HG03039 (cell line): ENCODE measurements at regions not wholly inside any gene's neighbourhood (a gene's known extent, or its start where the extent isn't known, plus 50 kb on each side); places are given as distances from the start of the nearest gene placed in this dataset.
"Not testable (repeated sequence)": the region's sequence is repeated elsewhere in the genome, so short reads cannot be mapped to it uniquely, and the experiment has no call there.

Source experiments
- ATAC-seq: cut with Tn5 transposase; IDR thresholded peaks from one replicate; pipeline ENCODE4 v1.9.1; 2021; ENCODE audit warnings: mild to moderate bottlenecking, moderate library complexity; ENCODE audit not compliant: unreplicated experiment

DNA sequence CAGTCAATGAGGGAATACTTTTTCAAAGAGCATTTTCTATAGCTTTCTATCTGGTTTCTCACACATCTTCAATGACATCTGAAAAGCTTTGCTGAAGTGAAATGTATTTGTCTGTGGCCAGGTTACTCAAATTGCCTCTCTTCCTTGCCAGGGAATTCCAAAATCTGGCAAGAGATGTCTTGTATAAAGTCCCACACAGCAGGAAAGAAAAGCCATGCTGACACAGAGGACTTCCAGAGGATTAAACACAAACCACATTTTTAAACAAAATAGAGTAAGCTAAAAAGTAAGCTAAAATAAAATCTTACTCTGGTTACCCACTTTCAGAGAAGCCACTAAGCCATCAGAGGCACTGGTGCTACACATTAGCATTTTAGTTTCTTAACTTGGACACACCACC, 93.1 kb upstream of the BCAR3 start:
- ATAC-seq = no peak

DNA sequence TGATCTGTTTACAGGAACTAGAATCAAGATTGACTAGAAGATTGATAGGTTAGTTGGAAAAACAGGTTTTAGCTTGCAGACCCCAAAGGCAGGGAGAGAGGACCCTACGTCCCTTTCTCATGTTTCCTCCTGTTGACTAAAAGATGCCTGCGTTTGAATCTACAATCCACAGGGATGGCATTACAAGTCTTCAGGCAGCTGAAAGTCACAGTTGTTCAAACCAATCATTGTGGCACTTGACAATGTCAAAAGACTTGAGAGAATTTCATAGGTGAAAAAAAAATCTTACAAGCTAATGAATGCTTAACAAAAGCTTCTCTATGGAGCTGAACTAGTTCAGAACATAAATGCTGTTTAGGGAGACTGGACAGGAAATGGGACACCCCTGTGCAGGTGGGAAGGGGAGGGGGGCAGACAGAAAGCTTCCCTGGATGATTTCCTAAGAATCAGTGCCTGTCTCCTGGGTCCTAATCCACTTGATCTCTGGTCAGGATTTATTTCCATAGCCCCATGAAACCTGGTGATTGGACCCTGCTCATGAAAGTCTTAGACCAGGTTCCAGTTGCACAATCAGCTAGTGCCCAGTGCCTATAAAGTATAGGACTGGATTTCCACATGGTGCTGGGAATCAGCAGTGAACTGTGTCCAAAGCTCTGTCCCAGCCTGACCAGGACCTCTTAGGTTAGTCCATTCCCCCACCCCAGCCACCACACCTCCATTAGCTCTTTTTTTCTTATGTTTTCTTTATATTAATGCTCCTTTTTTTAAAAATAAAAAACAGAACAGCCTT, 91.6 kb upstream of the BCAR3 start:
- ATAC-seq = no peak

DNA sequence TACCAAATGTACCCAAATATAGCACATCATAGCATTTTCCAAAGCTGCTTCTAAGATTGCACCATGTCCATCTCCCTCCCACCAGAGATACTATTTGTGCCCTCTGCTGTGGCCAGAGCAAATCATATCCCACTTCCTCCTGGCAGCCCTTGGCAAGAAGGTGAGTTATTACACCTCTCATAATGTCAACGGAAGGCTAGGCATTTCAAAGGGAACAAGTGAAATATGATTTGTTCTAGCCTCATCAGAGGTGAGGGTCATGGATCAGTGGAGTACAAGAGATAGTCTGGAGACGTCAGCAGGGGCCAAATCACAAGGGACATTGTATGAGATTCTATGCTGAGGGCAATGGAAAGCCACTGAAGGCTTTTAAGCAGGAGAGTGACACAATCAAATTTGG, 90.2 kb upstream of the BCAR3 start:
- ATAC-seq = no peak

DNA sequence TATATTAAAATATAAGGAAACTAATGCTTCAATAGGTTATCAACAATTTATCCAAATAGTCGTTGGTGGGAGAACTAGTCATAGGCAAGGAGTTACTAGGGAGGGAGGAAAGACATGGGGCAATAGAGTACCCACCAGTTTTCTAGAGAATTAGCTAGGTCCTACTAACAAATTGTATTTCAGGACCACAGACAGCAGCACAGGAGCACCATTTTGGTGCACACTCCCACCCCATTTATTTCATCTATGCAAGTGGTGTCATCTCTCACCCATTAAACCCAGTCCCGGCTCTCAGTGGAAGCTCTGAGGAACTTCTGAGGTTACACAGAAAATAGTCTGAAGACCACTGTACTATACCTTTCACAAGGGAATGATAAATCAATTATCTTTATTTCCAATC, 89.0 kb upstream of the BCAR3 start:
- ATAC-seq = no peak

DNA sequence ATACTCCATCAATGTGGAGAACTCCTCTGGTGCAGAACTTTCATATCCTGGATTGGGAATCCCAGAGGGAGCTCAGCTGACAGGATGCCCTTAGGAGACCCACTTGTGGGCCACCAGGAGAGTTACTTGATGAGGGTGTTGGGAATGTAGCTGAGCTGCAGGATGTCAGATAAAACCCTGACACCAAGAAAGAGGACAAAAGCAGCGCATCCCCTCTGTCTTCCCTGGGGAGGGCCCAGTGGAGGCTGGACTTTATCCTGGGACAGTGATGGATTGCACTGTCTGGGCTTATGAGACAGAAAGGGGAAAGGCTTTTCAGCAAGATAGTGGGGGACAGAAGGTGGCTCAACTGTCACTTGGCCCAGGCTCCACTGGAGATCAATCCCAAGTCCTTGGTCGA, 88.1 kb upstream of the BCAR3 start:
- no peak for ATAC-seq

DNA sequence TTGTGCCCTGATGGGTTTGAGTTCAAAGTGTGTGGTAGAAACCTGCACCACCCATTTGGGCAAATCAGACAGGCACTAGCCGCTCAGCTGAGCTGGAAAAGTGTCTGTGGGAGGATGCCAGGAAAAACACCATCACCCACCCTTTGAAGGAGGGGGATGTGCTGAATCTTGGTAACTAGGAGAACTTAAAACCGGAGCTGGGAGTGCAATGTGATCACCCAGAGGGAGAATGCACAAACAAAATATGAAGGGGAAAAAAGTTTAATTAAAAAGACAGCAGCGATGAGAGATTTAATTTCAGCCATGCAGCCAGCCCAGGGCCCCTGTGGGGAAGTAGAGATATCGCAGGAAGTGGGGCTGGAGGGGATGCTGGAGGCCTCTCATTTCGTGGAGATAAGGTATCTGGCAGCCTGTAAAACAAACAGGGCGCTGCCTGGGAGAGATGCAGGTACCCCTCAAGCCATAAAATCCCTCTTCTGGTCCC, 86.8 kb upstream of the BCAR3 start:
- ATAC-seq = no peak

DNA sequence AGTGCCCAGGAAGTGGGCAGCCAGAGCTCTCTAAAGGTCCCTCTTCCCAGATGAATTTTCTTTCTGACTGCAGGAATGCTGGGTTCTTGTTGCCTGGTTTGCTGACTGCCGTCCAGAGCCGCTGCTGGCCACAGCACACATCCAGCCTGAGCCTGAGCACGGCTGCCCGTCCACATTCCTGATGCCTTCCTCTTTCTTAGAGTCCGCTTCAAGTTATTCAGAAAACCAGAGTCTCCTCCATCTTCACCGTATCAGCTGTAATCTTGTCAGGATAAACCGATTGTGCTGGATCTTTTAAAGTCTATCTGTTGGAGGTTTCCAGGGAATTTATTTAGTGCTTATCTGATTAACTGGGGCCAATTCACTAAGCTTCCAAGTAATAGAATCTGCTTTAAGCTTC, 84.8 kb upstream of the BCAR3 start:
- no peak for ATAC-seq

DNA sequence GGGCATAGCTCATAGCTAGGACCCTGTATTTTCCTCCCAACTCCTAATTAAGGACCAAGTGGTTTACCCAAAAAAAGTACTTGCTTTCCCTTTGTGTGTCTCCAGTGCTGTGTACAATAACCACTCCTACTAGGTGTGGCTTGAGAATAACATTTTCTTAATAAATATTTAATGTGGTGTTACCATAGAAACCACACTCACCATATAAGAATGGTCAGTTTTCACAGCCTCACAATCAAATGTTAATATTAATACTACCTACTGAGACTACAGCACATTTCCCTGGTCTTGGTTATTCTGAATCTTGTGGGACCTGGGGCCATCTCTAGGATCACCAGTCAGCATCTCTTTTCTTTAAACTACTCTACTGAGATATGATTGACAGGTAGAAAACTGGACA, 83.5 kb upstream of the BCAR3 start:
- no peak for ATAC-seq

DNA sequence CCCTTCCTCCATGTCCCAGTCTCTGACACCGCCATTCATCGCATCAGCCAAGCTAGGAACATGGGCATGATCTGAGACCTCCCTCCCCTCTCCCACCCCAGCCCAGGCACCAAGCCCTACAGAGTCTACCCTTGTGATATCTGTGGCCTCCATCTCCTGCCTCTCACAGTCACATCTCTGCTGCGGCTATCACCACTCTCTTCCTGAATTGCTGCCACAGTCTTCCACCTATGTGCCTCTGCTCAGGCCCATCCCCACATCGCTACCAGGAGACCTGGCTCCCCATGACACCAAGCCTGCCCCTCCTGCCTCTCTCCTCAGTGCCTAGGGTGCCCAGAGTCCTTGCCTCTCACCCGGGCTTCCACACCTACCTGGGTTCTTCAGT, 82.7 kb upstream of the BCAR3 start:
- ATAC-seq = no peak

DNA sequence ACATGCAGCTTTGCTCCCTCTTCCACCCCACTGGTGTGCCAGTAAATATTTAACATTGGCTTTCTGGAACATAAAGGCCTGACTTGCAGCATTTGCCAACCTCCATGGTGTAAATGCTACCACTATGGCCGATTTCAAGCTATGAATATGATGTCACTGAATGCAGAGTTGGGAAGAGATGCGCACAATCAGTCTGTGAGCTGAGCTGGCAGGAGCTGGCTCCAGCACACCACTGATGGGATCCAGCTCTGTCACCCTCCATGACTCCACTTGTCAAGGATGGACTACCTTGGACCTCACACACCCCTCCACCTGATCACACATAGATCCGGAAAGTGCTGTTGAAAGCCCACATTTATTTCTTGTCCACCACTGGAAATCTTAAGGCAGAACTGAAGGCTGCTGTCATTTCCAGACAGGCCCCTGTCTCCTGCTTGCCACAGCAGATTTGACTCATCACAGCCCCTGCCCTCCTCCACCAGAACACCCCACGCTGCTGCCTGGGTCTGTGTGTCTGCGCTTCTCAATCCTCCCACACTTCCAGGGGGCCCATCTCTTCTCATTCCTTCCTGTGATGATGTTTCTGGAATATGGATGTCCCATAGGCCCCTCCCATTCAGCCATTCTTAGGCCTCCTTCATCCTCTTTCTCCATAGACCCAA, 82.2 kb upstream of the BCAR3 start:
- ATAC-seq = no peak

DNA sequence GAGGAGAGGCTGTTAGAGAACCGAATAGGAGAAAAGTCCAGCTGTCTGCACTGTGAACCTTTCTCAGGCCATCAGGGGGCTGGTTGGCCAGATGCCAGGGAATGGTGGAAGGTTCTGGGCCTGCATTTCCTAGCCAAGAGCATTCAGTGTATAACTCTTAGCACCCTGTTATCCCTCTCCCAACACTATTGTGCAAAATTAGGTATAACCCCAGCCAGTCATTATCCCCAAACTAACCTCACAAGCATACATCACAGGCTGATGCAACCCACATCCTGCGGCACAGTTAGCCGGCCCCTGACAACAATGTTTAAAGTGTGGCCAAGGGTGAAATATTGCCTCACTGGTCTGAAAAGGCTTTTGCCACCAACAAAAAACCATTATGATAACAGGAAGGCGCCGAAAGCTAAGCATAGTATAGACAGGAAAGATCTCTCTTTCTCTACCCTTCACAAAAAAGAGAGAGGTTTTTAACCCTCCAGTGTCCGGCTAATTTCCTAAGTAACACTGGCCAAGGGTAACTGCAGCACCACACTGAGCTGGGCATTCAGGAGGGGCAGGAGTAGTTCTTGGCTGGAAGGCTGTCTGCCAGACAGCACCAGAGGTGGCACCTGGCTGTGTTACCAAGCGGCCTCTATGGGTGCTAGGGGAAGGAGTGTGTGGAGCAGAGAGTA, 77.3 kb upstream of the BCAR3 start:
- ATAC-seq = no peak

DNA sequence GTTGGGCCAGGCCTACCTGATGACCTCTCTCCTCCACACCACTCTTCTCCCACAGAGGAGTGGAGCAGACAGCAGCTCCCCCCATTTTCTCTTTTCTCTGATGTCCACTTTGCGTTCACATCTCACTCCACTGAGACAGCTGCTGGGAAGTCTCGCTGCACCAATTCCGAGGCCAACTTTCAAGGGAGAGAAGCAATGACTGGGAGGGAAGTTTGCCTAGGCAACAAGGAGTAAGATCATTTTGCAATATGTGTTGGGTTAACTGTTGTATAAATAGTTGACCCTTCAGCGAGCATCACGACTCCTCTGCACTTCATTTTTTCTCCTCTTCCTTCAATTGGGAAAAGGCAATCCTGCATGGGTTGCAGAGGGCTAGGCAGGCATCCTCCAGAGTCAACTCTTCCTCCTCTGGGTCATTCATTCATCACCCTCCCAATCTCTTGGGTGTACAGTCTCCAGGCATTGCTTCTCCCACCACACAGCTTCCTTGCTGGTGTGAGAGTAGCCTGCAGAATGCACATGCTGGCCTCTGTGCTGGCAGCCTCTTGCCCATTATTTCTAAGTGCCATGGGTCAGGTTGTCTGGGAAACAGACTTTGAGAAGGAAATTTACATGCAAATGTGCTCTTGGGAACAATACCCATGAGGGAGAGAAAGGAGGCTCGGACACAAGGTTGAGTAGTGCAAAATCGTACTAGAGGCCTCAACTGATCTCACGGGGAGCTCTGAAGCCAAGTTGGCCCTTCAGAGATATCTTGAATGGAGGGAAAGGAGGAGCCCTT, 75.8 kb upstream of the BCAR3 start:
- no peak for ATAC-seq

DNA sequence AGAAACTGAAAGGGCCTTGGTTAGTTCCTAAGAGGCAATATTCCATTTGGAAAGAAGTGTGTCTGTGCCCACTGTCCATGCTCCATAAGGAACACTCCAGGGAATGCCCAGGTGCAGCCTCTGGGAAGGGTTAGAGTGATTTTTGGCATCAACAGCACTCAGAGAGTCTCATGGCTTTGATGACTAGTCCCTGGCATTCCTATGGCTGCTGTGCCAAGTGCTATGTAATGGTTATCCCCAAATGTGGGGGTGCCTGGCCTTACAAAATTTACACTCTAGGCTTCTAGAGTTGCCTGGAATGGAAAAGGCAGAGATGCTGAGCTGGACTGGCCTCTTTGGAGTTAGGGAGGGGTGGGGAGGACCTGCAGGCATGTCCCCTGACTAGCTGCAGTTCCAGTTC, 75.0 kb upstream of the BCAR3 start:
- ATAC-seq = no peak

DNA sequence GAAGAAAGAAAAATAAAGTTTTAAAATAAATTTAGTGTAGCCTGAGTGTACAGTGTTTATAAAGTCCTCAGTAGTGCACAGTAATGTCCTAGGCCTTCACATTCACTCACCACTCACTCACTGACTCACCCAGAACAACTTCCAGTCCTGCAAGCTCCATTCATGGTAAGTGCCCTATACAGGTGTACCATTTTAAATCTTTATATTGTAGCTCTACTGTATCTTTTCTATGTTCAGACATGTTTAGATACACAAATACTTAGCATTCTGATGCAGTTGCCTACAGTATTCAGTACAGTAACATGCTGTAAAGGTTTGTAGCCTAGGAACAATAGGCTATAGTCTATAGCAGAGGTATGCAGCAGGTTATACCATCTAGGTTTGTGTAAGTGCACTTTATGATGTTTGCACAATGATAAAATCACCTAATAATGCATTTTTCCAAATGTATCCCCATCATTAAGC, 73.6 kb upstream of the BCAR3 start:
- not testable (repeated sequence) for ATAC-seq

DNA sequence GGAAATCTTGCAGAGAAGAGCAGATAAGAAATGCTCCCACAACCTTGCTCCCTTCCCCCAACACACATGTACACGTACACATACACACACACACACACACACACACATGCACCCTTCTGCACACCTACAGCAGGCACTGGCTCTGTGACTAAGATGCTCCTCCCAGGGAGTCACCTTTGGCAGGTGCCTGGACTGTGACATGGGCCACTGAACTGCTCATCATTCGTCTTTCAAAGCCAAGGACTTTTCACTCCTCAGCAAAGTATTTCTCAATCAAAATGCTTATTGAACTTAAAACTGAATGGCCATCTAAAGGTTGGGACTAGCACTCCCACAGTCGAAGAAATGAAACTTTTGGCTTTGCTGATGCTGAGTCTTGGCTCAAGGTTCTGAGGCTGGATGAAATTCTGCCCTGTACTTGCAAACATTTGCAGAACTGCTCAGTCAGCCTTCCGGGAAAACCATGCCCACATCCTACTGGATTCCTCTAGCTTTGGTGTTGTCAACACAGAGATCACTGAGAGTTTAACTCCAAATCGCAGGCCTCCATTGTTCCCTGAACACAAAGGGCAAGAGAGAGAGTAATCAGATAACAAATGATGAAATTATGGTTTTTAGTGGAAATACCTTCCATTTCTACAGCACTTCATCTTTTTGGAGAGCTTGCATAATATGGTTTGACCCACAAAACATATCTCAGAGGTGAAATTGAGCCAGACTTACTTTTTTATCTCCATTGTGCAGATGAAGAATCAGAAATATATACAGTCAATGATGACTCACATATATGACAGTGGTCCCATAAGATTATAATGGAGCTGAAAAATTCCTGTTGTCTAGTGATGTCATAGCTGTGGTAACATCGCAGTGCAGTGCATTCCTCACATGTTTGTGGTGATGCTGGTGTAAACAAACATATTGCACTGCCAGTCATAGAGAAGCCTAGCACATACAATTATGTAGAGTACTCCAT, 72.4 kb upstream of the BCAR3 start:
- ATAC-seq = no peak

DNA sequence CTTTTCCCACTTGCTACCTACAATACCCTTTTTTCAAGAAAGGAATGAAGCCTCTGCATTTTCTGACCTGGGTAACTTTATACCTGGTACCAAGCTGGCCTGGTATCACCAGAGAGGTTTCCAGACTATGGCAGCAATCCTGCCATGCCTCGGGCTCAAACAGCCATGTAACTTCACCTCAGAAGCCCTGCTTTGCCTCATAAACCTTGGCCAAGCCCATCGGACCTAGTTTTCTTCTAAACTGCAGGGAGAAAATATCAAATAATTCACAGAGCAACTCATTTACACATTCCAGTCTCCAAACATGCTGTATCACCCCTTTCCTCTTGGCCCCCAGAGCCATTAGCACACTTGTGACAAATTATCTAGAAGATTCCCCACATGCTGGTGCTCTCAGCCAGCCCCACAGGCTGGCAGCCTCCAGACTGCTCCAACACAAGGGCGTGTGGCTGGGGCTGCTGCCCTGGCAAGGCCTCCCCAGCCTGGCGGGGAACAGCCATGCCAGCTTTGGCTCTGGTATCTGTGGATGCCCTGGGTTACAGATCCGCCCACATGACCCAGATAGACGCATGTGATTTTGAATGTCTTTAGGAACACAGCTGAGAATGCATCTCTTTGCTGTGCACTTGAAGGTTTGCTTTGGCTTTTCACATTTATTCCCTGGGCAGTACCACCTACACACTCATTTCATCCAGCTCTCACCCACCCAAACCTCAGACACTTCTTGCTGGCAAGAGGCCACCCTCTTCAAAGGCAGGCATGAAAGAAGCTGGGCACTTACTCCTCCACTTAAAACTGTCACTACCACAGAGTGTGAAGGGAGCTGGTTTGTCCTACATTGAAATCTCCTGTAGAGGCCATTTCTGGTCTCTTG, 70.0 kb upstream of the BCAR3 start:
- no peak for ATAC-seq

DNA sequence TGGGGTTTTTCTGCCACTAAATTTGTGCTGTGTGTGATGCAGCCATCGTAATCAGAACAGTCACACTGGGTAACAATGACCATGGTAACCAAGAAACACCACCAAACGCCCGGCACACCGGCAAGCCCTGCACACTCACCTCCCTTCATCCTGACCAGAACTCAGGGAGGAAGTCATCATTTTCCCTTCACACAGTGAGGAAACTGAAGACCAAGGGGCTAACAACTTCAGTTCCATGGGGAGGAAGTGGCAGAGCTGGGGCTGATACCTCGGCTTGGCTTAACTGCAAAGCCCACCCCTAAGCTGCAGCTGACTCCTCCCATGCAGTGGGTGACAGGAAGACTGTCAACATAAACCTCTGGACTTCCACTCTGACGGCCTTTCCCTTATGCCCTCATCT, 69.3 kb upstream of the BCAR3 start:
- no peak for ATAC-seq

DNA sequence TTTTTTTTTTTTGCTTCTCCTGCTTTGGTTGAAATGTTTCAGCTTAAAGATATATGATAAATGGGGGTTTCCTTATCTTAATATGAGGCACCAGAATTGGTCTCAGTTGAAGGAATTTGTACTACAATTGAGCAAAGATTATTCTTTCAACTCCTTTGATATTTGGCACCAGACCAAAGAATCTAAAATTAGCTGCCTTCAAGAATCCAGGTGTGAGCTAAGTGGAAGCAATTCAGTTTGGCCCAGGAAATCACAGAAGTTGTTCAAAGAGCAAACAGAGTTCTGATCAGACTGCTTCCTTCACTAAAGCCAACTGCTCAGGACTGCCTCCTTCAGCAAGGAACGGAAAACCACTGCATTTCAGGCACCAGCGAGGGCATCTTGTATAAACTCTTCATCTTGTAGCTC, 68.3 kb upstream of the BCAR3 start:
- no peak for ATAC-seq

DNA sequence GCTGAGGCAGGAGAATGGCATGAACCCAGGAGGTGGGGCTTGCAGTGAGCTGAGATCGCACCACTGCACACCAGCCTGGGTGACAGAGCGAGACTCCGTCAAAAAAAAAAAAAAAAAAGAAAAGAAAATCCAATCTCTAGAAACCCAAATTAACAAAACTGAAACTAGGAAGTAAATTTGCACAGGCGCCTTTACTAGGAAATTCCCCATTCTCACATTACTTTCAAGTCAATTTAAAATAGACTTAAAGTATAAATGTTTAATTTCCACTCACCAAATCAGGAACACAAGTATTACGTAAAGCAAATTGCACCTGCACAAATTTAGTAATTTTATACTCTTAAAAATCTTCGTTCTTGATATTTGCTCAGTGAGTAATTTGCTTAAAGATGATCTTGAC, 67.8 kb upstream of the BCAR3 start:
- ATAC-seq = no peak
